PFSK-1 (cell line): ENCODE measurements at regions not wholly inside any gene's neighbourhood (a gene's known extent, or its start where the extent isn't known, plus 50 kb on each side); places are given as distances from the start of the nearest gene placed in this dataset.

ENCODE experiments used
- FOXP2 ChIP-seq: optimal IDR thresholded peaks from 2 replicates; pipeline ENCODE3; 2011; ENCODE audit warnings: borderline replicate concordance, control low read depth, inconsistent platforms; ENCODE audit not compliant: insufficient read depth; ENCODE audit errors: extremely low read length, extremely low read depth
- POLR2AphosphoS5 ChIP-seq: IDR thresholded peaks from 2 replicates; pipeline ENCODE4 v1.6.1; 2012; ENCODE audit warnings: low read depth, mild to moderate bottlenecking, control low read depth, low read length, moderate library complexity
- SIN3A ChIP-seq: IDR thresholded peaks from 2 replicates; pipeline ENCODE4 v1.6.1; 2012; ENCODE audit warnings: mild to moderate bottlenecking, low read length, moderate library complexity, borderline replicate concordance; ENCODE audit not compliant: insufficient read depth
- TAF1 ChIP-seq: IDR thresholded peaks from 2 replicates; pipeline ENCODE4 v1.6.1; 2012; ENCODE audit warnings: low read length, control low read depth, borderline replicate concordance; ENCODE audit not compliant: insufficient read depth
- TF ChIP-seq, protein P1 (sequence below), 2 experiments: IDR thresholded peaks; 2 replicates each; pipeline versions ENCODE4 v1.6.1 to v1.8.0; 2011 to 2012; ENCODE audit warnings: low read depth in 2 of 2, low read length in 2 of 2, control low read depth in 1 of 2, inconsistent platforms in 1 of 2, mild to moderate bottlenecking in 1 of 2, moderate library complexity in 1 of 2; ENCODE audit not compliant: insufficient read depth in 1 of 2

DNA sequence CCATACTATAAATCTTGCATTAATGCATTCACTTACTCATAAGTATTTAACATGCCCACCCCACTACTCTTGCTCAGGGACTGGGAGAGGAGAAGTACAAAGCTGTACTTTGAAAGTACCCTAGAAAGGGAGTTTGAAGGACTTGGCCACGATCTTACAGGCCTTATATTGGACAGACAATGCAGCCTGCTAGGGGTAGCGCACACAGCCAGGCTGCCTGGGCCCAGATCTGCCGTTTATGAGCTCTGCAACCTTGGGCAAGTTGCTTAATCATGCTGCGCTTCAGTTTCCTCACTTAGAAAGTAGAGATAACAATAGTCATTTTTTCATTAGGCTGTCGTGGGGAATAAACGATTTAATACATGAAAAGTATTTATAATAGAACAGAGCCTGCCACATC lies 110.1 kb downstream of the CDC7 start:
- no peak for TF ChIP-seq FOXP2
- TF ChIP-seq, protein P1, sequence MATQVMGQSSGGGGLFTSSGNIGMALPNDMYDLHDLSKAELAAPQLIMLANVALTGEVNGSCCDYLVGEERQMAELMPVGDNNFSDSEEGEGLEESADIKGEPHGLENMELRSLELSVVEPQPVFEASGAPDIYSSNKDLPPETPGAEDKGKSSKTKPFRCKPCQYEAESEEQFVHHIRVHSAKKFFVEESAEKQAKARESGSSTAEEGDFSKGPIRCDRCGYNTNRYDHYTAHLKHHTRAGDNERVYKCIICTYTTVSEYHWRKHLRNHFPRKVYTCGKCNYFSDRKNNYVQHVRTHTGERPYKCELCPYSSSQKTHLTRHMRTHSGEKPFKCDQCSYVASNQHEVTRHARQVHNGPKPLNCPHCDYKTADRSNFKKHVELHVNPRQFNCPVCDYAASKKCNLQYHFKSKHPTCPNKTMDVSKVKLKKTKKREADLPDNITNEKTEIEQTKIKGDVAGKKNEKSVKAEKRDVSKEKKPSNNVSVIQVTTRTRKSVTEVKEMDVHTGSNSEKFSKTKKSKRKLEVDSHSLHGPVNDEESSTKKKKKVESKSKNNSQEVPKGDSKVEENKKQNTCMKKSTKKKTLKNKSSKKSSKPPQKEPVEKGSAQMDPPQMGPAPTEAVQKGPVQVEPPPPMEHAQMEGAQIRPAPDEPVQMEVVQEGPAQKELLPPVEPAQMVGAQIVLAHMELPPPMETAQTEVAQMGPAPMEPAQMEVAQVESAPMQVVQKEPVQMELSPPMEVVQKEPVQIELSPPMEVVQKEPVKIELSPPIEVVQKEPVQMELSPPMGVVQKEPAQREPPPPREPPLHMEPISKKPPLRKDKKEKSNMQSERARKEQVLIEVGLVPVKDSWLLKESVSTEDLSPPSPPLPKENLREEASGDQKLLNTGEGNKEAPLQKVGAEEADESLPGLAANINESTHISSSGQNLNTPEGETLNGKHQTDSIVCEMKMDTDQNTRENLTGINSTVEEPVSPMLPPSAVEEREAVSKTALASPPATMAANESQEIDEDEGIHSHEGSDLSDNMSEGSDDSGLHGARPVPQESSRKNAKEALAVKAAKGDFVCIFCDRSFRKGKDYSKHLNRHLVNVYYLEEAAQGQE (IDR thresholded peaks at IDR 0.05; ENCODE audit: insufficient read depth in 1 of 2, low read depth in 2 of 2, low read length in 2 of 2) = no peak
- TF ChIP-seq SIN3A = no peak
- no peak for TF ChIP-seq TAF1
- TF ChIP-seq POLR2AphosphoS5 = no peak

DNA sequence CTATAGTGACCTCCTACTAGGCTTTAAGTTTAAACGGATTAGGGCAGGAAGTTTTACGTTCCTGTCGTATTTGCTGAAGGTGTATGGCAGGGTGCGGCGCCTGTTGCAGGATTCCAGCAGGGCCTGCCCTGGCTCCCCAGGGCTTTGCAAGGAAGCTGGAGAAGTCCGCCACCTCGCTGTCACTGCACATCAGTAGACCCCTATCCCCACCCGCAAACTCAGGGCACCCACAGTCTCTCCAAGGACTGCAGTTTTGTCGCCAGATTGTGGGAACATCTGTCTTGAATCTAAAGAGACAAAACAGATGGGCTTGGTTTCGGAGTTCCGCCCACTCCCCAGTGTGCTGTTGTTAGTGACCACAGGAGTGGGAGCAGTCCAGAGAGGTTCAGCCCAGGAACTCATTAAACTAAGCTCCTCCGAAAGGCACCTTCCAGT lies 110.8 kb downstream of the CDC7 start:
- TF ChIP-seq POLR2AphosphoS5 (no peak), FOXP2 (no peak), TAF1 (no peak)
- TF ChIP-seq, protein P1 (IDR thresholded peaks at IDR 0.05; ENCODE audit: insufficient read depth in 1 of 2, low read depth in 2 of 2, low read length in 2 of 2) = no peak

DNA sequence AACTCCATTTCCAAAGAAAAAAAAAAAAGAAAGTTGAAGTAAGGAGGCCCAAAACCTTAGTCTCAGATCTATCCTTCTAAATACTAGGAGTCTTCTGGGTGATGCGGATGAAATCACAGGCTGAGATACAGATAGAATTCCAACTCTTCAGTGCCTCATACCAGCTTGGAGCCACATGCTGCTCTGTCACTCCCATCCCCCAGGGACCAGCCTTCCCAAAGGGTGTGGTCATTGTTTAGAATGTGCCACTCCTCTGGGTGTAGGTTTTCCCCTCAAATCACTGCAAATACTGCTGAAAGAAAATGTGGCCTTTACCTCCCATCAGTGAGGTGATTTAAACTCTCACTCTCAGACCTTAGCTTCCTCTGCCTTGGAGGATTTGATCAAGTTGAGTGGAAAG lies 112.9 kb downstream of the CDC7 start:
- TF ChIP-seq TAF1 = no peak
- TF ChIP-seq FOXP2 = no peak
- TF ChIP-seq SIN3A = no peak
- no peak for TF ChIP-seq POLR2AphosphoS5
- TF ChIP-seq, protein P1 (IDR thresholded peaks at IDR 0.05; ENCODE audit: insufficient read depth in 1 of 2, low read depth in 2 of 2, low read length in 2 of 2) = no peak

DNA sequence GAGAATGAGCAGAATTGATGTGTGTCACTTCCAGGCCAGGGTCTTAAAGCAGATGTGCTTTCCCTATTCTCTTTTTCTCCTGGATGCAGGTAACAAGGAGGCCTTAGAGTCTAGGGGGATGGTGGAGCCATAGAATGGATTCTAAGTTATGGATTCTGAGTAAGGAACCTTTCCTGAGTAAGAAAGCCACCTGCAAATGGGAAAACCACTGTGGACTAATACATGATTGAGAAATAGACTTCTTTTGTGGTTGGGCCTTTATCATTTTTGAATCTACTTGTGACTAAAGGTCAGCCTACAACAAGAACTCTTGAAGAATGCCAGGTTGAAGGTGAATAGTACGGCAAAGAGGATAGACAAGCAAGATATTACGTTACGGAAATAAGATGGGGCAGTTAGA lies 116.1 kb downstream of the CDC7 start:
- TF ChIP-seq FOXP2 (no peak), TAF1 (no peak)

DNA sequence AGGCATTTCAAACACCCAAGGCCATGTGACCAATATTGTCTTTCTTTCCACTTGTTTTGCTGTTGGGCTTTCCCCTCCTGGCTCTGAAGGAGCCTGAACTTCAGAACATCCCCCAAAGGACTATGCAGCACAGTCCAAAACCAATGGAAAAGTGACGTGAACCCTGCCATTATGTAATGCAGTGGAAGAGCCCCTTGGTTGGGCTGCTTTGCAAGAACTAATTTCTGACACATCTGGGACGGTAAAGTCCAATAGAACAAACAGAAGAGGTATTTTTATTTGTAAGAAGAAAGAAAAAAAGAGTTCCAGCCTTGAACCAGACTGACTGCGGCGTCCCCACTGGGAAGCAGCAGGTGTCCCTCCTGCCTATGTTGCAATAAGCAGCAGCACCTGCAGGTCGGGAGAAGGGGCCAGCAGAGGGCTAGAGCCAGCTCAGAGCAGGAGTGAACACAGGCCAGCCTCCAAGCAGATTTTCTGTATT lies 116.7 kb downstream of the CDC7 start:
- TF ChIP-seq POLR2AphosphoS5 (no peak), FOXP2 (no peak), TAF1 (no peak), SIN3A (no peak)
- TF ChIP-seq, protein P1 (IDR thresholded peaks at IDR 0.05; ENCODE audit: insufficient read depth in 1 of 2, low read depth in 2 of 2, low read length in 2 of 2) = no peak
